Skeletal muscle tissue (tissue), 3 donors: ENCODE measurements at regions not wholly inside any gene's neighbourhood (a gene's known extent, or its start where the extent isn't known, plus 50 kb on each side); places are given as distances from the start of the nearest gene placed in this dataset.

ENCODE experiments used
- H3K27ac ChIP-seq: one replicate; pipeline ENCODE4 v1.7.0; 2013; ENCODE audit warnings: mild to moderate bottlenecking, low read depth, low read length, inconsistent platforms
- H3K27me3 ChIP-seq, 3 donors: one replicate each; pipeline ENCODE4 v1.7.0; 2013; ENCODE audit warnings: low read length in 3 of 3; ENCODE audit not compliant: control insufficient read depth in 3 of 3, insufficient read depth in 3 of 3
- H3K36me3 ChIP-seq, 3 donors: one replicate each; pipeline ENCODE4 v1.7.0; 2013; ENCODE audit warnings: low read length in 3 of 3; ENCODE audit not compliant: control insufficient read depth in 3 of 3, insufficient read depth in 3 of 3
- H3K4me1 ChIP-seq, 3 donors: one replicate each; pipeline ENCODE4 v1.7.0; 2013; ENCODE audit warnings: low read length in 3 of 3, mild to moderate bottlenecking in 3 of 3; ENCODE audit not compliant: control insufficient read depth in 3 of 3, insufficient read depth in 3 of 3
- H3K4me3 ChIP-seq, 3 donors: one replicate each; pipeline ENCODE4 v1.7.0; 2013; ENCODE audit warnings: low read length in 3 of 3
- H3K9ac ChIP-seq, 3 donors: one replicate each; pipeline ENCODE4 v1.7.0; 2013; ENCODE audit warnings: low read length in 3 of 3, mild to moderate bottlenecking in 3 of 3, moderate library complexity in 2 of 3, low read depth in 1 of 3
- H3K9me3 ChIP-seq, 3 donors: one replicate each; pipeline ENCODE4 v1.7.0; 2013; ENCODE audit warnings: low read length in 3 of 3; ENCODE audit not compliant: control insufficient read depth in 3 of 3
- donor health status: Osteomylitis.

- no peaks in the 10 kb centered on the region for H3K4me1 ChIP-seq
- no peak overlapping the region for H3K27ac ChIP-seq
- no peaks in the 10 kb centered on the region for H3K27me3 ChIP-seq
- no peaks in the 10 kb centered on the region for H3K36me3 ChIP-seq
- H3K9me3 ChIP-seq = peaks cover 0 to 4% (median 0%) of the 10 kb centered on the region in 3 donors
- no peak overlapping the region for H3K4me3 ChIP-seq
- H3K9ac ChIP-seq = no peak overlapping the region
These were observed 103.8 kb upstream of the SYNDIG1 start for GRCh38 chr20:24365670-24366069.

- no peak overlapping the region for H3K9ac ChIP-seq
- H3K4me3 ChIP-seq = no peak overlapping the region
- peaks cover 0 to 4% (median 0%) of the 10 kb centered on the region in 3 donors for H3K9me3 ChIP-seq
- H3K4me1 ChIP-seq = peaks cover 0 to 1% (median 0%) of the 10 kb centered on the region in 3 donors
- no peak overlapping the region for H3K27ac ChIP-seq
- no peaks in the 10 kb centered on the region for H3K36me3 ChIP-seq
- no peaks in the 10 kb centered on the region for H3K27me3 ChIP-seq
These were observed 104.9 kb upstream of the SYNDIG1 start for GRCh38 chr20:24364482-24364881.

- Histone ChIP-seq H3K4me1 (peaks cover 0 to 2% (median 0%) of the 10 kb centered on the region in 3 donors), H3K9me3 (peaks cover 0 to 4% (median 0%) of the 10 kb centered on the region in 3 donors), H3K36me3 (no peaks in the 10 kb centered on the region), H3K4me3 (no peak overlapping the region), H3K27ac (no peak overlapping the region), H3K27me3 (peaks cover 0 to 3% (median 0%) of the 10 kb centered on the region in 3 donors), H3K9ac (no peak overlapping the region)
These were observed 106.4 kb upstream of the SYNDIG1 start for GRCh38 chr20:24363031-24363430.

- Histone ChIP-seq H3K4me1 (peaks cover 0 to 2% (median 0%) of the 10 kb centered on the region in 3 donors), H3K27me3 (peaks cover 0 to 3% (median 0%) of the 10 kb centered on the region in 3 donors), H3K9me3 (peaks cover 0 to 4% (median 0%) of the 10 kb centered on the region in 3 donors), H3K9ac (no peak overlapping the region), H3K4me3 (no peak overlapping the region), H3K27ac (no peak overlapping the region), H3K36me3 (no peaks in the 10 kb centered on the region)
These were observed 107.3 kb upstream of the SYNDIG1 start for GRCh38 chr20:24362080-24362479.

- H3K27ac ChIP-seq = no peak overlapping the region
- peaks cover 0 to 4% (median 0%) of the 10 kb centered on the region in 3 donors for H3K9me3 ChIP-seq
- H3K9ac ChIP-seq = no peak overlapping the region
- peaks cover 0 to 3% (median 0%) of the 10 kb centered on the region in 3 donors for H3K27me3 ChIP-seq
- no peaks in the 10 kb centered on the region for H3K36me3 ChIP-seq
- no peak overlapping the region for H3K4me3 ChIP-seq
- H3K4me1 ChIP-seq = peaks cover 0 to 2% (median 0%) of the 10 kb centered on the region in 3 donors
These were observed 107.9 kb upstream of the SYNDIG1 start for GRCh38 chr20:24361541-24361940.

GRCh38 chr20:24360531-24360930 is 108.9 kb upstream of the SYNDIG1 start:
- Histone ChIP-seq H3K27ac (no peak overlapping the region), H3K36me3 (no peaks in the 10 kb centered on the region), H3K9me3 (peaks cover 0 to 4% (median 0%) of the 10 kb centered on the region in 3 donors), H3K4me1 (peaks cover 0 to 2% (median 0%) of the 10 kb centered on the region in 3 donors), H3K9ac (no peak overlapping the region), H3K4me3 (no peak overlapping the region), H3K27me3 (peaks cover 0 to 3% (median 0%) of the 10 kb centered on the region in 3 donors)

- no peak overlapping the region for H3K27ac ChIP-seq
- peaks cover 0 to 2% (median 0%) of the 10 kb centered on the region in 3 donors for H3K4me1 ChIP-seq
- peaks cover 0 to 3% (median 0%) of the 10 kb centered on the region in 3 donors for H3K27me3 ChIP-seq
- no peaks in the 10 kb centered on the region for H3K36me3 ChIP-seq
- H3K4me3 ChIP-seq = no peak overlapping the region
- H3K9ac ChIP-seq = no peak overlapping the region
- H3K9me3 ChIP-seq = peaks cover 0 to 4% (median 0%) of the 10 kb centered on the region in 3 donors
These were observed 110.0 kb upstream of the SYNDIG1 start for GRCh38 chr20:24359321-24360027.

GRCh38 chr20:24357931-24358330 is 111.5 kb upstream of the SYNDIG1 start:
- Histone ChIP-seq H3K9me3 (peaks cover 0 to 4% (median 0%) of the 10 kb centered on the region in 3 donors), H3K27me3 (peaks cover 0 to 3% (median 0%) of the 10 kb centered on the region in 3 donors), H3K4me3 (no peak overlapping the region), H3K27ac (no peak overlapping the region), H3K9ac (no peak overlapping the region), H3K36me3 (no peaks in the 10 kb centered on the region), H3K4me1 (peaks cover 0 to 2% (median 0%) of the 10 kb centered on the region in 3 donors)

- Histone ChIP-seq H3K36me3 (no peaks in the 10 kb centered on the region), H3K9ac (no peak overlapping the region), H3K9me3 (peaks cover 0 to 4% (median 0%) of the 10 kb centered on the region in 3 donors), H3K4me3 (no peak overlapping the region), H3K4me1 (peaks cover 0 to 2% (median 0%) of the 10 kb centered on the region in 3 donors), H3K27me3 (peaks cover 0 to 3% (median 0%) of the 10 kb centered on the region in 3 donors), H3K27ac (no peak overlapping the region)
These were observed 112.3 kb upstream of the SYNDIG1 start for GRCh38 chr20:24357177-24357576.

- Histone ChIP-seq H3K9ac (no peak overlapping the region), H3K9me3 (no peaks in the 10 kb centered on the region), H3K36me3 (no peaks in the 10 kb centered on the region), H3K27me3 (no peaks in the 10 kb centered on the region), H3K4me3 (no peak overlapping the region), H3K27ac (no peak overlapping the region), H3K4me1 (no peaks in the 10 kb centered on the region)
These were observed 116.2 kb upstream of the SYNDIG1 start for GRCh38 chr20:24353135-24353690.
